HG03432 (cell line): ENCODE measurements at regions not wholly inside any gene's neighbourhood (a gene's known extent, or its start where the extent isn't known, plus 50 kb on each side); places are given as distances from the start of the nearest gene placed in this dataset.

Experiments
- ATAC-seq: cut with Tn5 transposase; IDR thresholded peaks from one replicate; pipeline ENCODE4 v1.9.1; 2021; ENCODE audit warnings: mild to moderate bottlenecking, moderate library complexity; ENCODE audit not compliant: unreplicated experiment

GRCh38 chr6:28766426-28766825, 157.4 kb downstream of the TRIM27 start:
- no peak for ATAC-seq

- no peak for ATAC-seq
Measured at GRCh38 chr6:28767133-28767532, 156.7 kb downstream of the TRIM27 start.

- no peak for ATAC-seq
Measured at GRCh38 chr6:28767691-28768090, 156.1 kb downstream of the TRIM27 start.

- no peak for ATAC-seq
Measured at GRCh38 chr6:28768187-28768913, 155.4 kb downstream of the TRIM27 start.

- ATAC-seq: no peak
Measured at GRCh38 chr6:28769626-28770402, 154.0 kb downstream of the TRIM27 start.

GRCh38 chr6:28770732-28771131, 153.1 kb downstream of the TRIM27 start:
- ATAC-seq: no peak

GRCh38 chr6:28771401-28772267, 152.2 kb downstream of the TRIM27 start:
- no peak for ATAC-seq

GRCh38 chr6:28772480-28773381, 151.1 kb downstream of the TRIM27 start:
- ATAC-seq: no peak

GRCh38 chr6:28774292-28775051, 149.3 kb downstream of the TRIM27 start:
- ATAC-seq: no peak

GRCh38 chr6:28775052-28775376, 148.8 kb downstream of the TRIM27 start:
- ATAC-seq: no peak

GRCh38 chr6:28775405-28776129, 148.2 kb downstream of the TRIM27 start:
- ATAC-seq: no peak

GRCh38 chr6:28776269-28777146, 147.3 kb downstream of the TRIM27 start:
- ATAC-seq: no peak

- no peak for ATAC-seq
Measured at GRCh38 chr6:28777147-28777461, 146.7 kb downstream of the TRIM27 start.

- peak; percentile 21 for ATAC-seq
Measured at GRCh38 chr6:28782113-28782673, 141.6 kb downstream of the TRIM27 start.

- ATAC-seq: no peak
Measured at GRCh38 chr6:28785962-28786679, 137.7 kb downstream of the TRIM27 start.

GRCh38 chr6:28789553-28790083, 134.2 kb downstream of the TRIM27 start:
- no peak for ATAC-seq

GRCh38 chr6:28791002-28791383, 132.8 kb downstream of the TRIM27 start:
- ATAC-seq: no peak
